Tongue (tissue), 1 donor: ENCODE measurements at regions not wholly inside any gene's neighbourhood (a gene's known extent, or its start where the extent isn't known, plus 50 kb on each side); places are given as distances from the start of the nearest gene placed in this dataset.

ENCODE experiments used
- DNase-seq: peaks from one replicate; pipeline ENCODE4 v3.0.0-alpha.2; 2015

GRCh38 chr1:106912131-106912530, 144.3 kb upstream of the PRMT6 start:
- no peak for DNase-seq

GRCh38 chr1:106921186-106921585, 135.3 kb upstream of the PRMT6 start:
- DNase-seq = no peak

- DNase-seq = no peak
Observed at GRCh38 chr1:106924360-106924759, 132.1 kb upstream of the PRMT6 start.

GRCh38 chr1:106925750-106926149, 130.7 kb upstream of the PRMT6 start:
- DNase-seq = no peak

- DNase-seq = no peak
Observed at GRCh38 chr1:106926803-106927582, 129.5 kb upstream of the PRMT6 start.

GRCh38 chr1:106937104-106937503, 119.4 kb upstream of the PRMT6 start:
- no peak for DNase-seq

GRCh38 chr1:106944721-106945120, 111.8 kb upstream of the PRMT6 start:
- DNase-seq = no peak

- DNase-seq = no peak
Observed at GRCh38 chr1:106952776-106953175, 103.7 kb upstream of the PRMT6 start.

- DNase-seq = peak; percentile 40
Observed at GRCh38 chr1:106954661-106955229, 101.7 kb upstream of the PRMT6 start.

- peak; percentile 78 for DNase-seq
Observed at GRCh38 chr1:106956721-106957120, 99.8 kb upstream of the PRMT6 start.

- DNase-seq = no peak
Observed at GRCh38 chr1:106957795-106958194, 98.7 kb upstream of the PRMT6 start.

GRCh38 chr1:106960412-106960811, 96.1 kb upstream of the PRMT6 start:
- DNase-seq = no peak

GRCh38 chr1:106961646-106962045, 94.8 kb upstream of the PRMT6 start:
- peak; percentile 33 for DNase-seq

GRCh38 chr1:106962591-106962990, 93.9 kb upstream of the PRMT6 start:
- no peak for DNase-seq

GRCh38 chr1:106964495-106964894, 92.0 kb upstream of the PRMT6 start:
- DNase-seq = no peak

GRCh38 chr1:106968644-106969043, 87.8 kb upstream of the PRMT6 start:
- DNase-seq = no peak

GRCh38 chr1:106969731-106970130, 86.7 kb upstream of the PRMT6 start:
- no peak for DNase-seq

- no peak for DNase-seq
Observed at GRCh38 chr1:106972074-106972473, 84.4 kb upstream of the PRMT6 start.

- DNase-seq = no peak
Observed at GRCh38 chr1:106975944-106976343, 80.5 kb upstream of the PRMT6 start.

GRCh38 chr1:106978477-106979322, 77.8 kb upstream of the PRMT6 start:
- DNase-seq = no peak

GRCh38 chr1:106979371-106979770, 77.1 kb upstream of the PRMT6 start:
- DNase-seq = no peak

GRCh38 chr1:106980121-106980520, 76.4 kb upstream of the PRMT6 start:
- no peak for DNase-seq

GRCh38 chr1:106984801-106985200, 71.7 kb upstream of the PRMT6 start:
- DNase-seq = no peak
